GM19351 (cell line): ENCODE measurements at regions not wholly inside any gene's neighbourhood (a gene's known extent, or its start where the extent isn't known, plus 50 kb on each side); places are given as distances from the start of the nearest gene placed in this dataset.
"Not testable (repeated sequence)": the region's sequence is repeated elsewhere in the genome, so short reads cannot be mapped to it uniquely, and the experiment has no call there.

Source experiments
- ATAC-seq: cut with Tn5 transposase; IDR thresholded peaks from one replicate; pipeline ENCODE4 v1.9.1; 2021; ENCODE audit warnings: mild to moderate bottlenecking, moderate library complexity; ENCODE audit not compliant: unreplicated experiment

GRCh38 chrX:81857192-81857591 lies 655.3 kb downstream of the SH3BGRL start:
- ATAC-seq = no peak

- no peak for ATAC-seq
These were observed 665.0 kb downstream of the SH3BGRL start for GRCh38 chrX:81866873-81867272.

- ATAC-seq = no peak
These were observed 667.1 kb downstream of the SH3BGRL start for GRCh38 chrX:81868979-81869378.

- no peak for ATAC-seq
These were observed 672.9 kb downstream of the SH3BGRL start for GRCh38 chrX:81874807-81875206.

GRCh38 chrX:81875800-81876199 lies 673.9 kb downstream of the SH3BGRL start:
- no peak for ATAC-seq

GRCh38 chrX:81876437-81876836 lies 674.5 kb downstream of the SH3BGRL start:
- no peak for ATAC-seq

GRCh38 chrX:81890521-81890920 lies 688.6 kb downstream of the SH3BGRL start:
- ATAC-seq = no peak

GRCh38 chrX:81900522-81900921 lies 698.6 kb downstream of the SH3BGRL start:
- ATAC-seq = no peak

- ATAC-seq = no peak
These were observed 723.9 kb downstream of the SH3BGRL start for GRCh38 chrX:81925812-81926211.

GRCh38 chrX:81945911-81946310 lies 744.0 kb downstream of the SH3BGRL start:
- not testable (repeated sequence) for ATAC-seq

GRCh38 chrX:81957318-81957717 lies 755.4 kb downstream of the SH3BGRL start:
- no peak for ATAC-seq

- peak; percentile 91 for ATAC-seq
These were observed 756.1 kb downstream of the SH3BGRL start for GRCh38 chrX:81957900-81958545.

GRCh38 chrX:81959964-81960363 lies 758.1 kb downstream of the SH3BGRL start:
- no peak for ATAC-seq

GRCh38 chrX:81974413-81974812 lies 772.5 kb downstream of the SH3BGRL start:
- not testable (repeated sequence) for ATAC-seq

- ATAC-seq = no peak
These were observed 778.1 kb downstream of the SH3BGRL start for GRCh38 chrX:81979806-81980515.

GRCh38 chrX:81987217-81987616 lies 785.3 kb downstream of the SH3BGRL start:
- ATAC-seq = not testable (repeated sequence)

- ATAC-seq = no peak
These were observed 794.3 kb downstream of the SH3BGRL start for GRCh38 chrX:81996166-81996565.

- ATAC-seq = no peak
These were observed 827.8 kb downstream of the SH3BGRL start for GRCh38 chrX:82029571-82030218.

- no peak for ATAC-seq
These were observed 829.3 kb downstream of the SH3BGRL start for GRCh38 chrX:82031250-82031649.

GRCh38 chrX:82038793-82039192 lies 836.9 kb downstream of the SH3BGRL start:
- ATAC-seq = no peak

GRCh38 chrX:82041034-82041433 lies 839.1 kb downstream of the SH3BGRL start:
- no peak for ATAC-seq

- no peak for ATAC-seq
These were observed 856.8 kb downstream of the SH3BGRL start for GRCh38 chrX:82058728-82059127.
